ENCODE measurements at regions not wholly inside any gene's neighbourhood (a gene's known extent, or its start where the extent isn't known, plus 50 kb on each side); places are given as distances from the start of the nearest gene placed in this dataset.

- Histone ChIP-seq H3K4me3 (ENCODE audit: low read depth, low read length) (no peak overlapping the region), H3K4me1 (no peaks in the 10 kb centered on the region), H3K36me3 (no peaks in the 10 kb centered on the region), H3K27me3 (no peaks in the 10 kb centered on the region), H3K9me3 (no peaks in the 10 kb centered on the region)
- no peak for DNase-seq
- no peak for TF ChIP-seq CTCF (IDR thresholded peaks at IDR 0.05; ENCODE audit: low read depth, low read length)
Measured at GRCh38 chr5:100322483-100322882, 212.7 kb upstream of the FAM174A start.

- Histone ChIP-seq H3K36me3 (no peaks in the 10 kb centered on the region), H3K4me1 (no peaks in the 10 kb centered on the region), H3K27me3 (no peaks in the 10 kb centered on the region), H3K9me3 (no peaks in the 10 kb centered on the region), H3K4me3 (ENCODE audit: low read depth, low read length) (no peak overlapping the region)
- no peak for DNase-seq
- TF ChIP-seq CTCF (IDR thresholded peaks at IDR 0.05; ENCODE audit: low read depth, low read length) = no peak
Measured at GRCh38 chr5:100319885-100320284, 215.3 kb upstream of the FAM174A start.

GRCh38 chr5:100313657-100314056 is 221.5 kb upstream of the FAM174A start:
- H3K36me3 ChIP-seq = no peaks in the 10 kb centered on the region
- no peak for DNase-seq
- H3K4me1 ChIP-seq = no peaks in the 10 kb centered on the region
- no peaks in the 10 kb centered on the region for H3K9me3 ChIP-seq
- no peak overlapping the region for H3K4me3 ChIP-seq (ENCODE audit: low read depth, low read length)
- TF ChIP-seq CTCF (IDR thresholded peaks at IDR 0.05; ENCODE audit: low read depth, low read length) = no peak
- H3K27me3 ChIP-seq = no peaks in the 10 kb centered on the region

GRCh38 chr5:100311806-100312205 is 223.4 kb upstream of the FAM174A start:
- Histone ChIP-seq H3K4me3 (ENCODE audit: low read depth, low read length) (no peak overlapping the region), H3K27me3 (no peaks in the 10 kb centered on the region), H3K36me3 (no peaks in the 10 kb centered on the region), H3K4me1 (no peaks in the 10 kb centered on the region), H3K9me3 (no peaks in the 10 kb centered on the region)
- TF ChIP-seq CTCF (IDR thresholded peaks at IDR 0.05; ENCODE audit: low read depth, low read length) = peak; percentile 21; the same call in 1 of the 2 replicates
- DNase-seq = no peak

GRCh38 chr5:100306000-100306399 is 229.2 kb upstream of the FAM174A start:
- no peaks in the 10 kb centered on the region for H3K36me3 ChIP-seq
- no peaks in the 10 kb centered on the region for H3K4me1 ChIP-seq
- H3K4me3 ChIP-seq (ENCODE audit: low read depth, low read length) = no peak overlapping the region
- DNase-seq = no peak
- H3K27me3 ChIP-seq = no peaks in the 10 kb centered on the region
- no peak for TF ChIP-seq CTCF (IDR thresholded peaks at IDR 0.05; ENCODE audit: low read depth, low read length)
- no peaks in the 10 kb centered on the region for H3K9me3 ChIP-seq

GRCh38 chr5:100303216-100303615 is 232.0 kb upstream of the FAM174A start:
- no peak for TF ChIP-seq CTCF (IDR thresholded peaks at IDR 0.05; ENCODE audit: low read depth, low read length)
- Histone ChIP-seq H3K4me3 (ENCODE audit: low read depth, low read length) (no peak overlapping the region), H3K4me1 (no peaks in the 10 kb centered on the region), H3K27me3 (no peaks in the 10 kb centered on the region), H3K9me3 (no peaks in the 10 kb centered on the region), H3K36me3 (no peaks in the 10 kb centered on the region)
- no peak for DNase-seq
